ENCODE measurements at regions not wholly inside any gene's neighbourhood (a gene's known extent, or its start where the extent isn't known, plus 50 kb on each side); places are given as distances from the start of the nearest gene placed in this dataset.

GRCh38 chr2:35355056-35355455 lies 1000.5 kb upstream of the CRIM1 start:
- DNase-seq, result no peak
- intact Hi-C loops (cut with micrococcal nuclease), result no loop called here
- Mint-ChIP-seq H3K4me1 (ENCODE audit: low read depth) (no peaks in the 10 kb centered on the region), H3K27me3 (ENCODE audit: low read depth) (no peaks in the 10 kb centered on the region), H3K9me3 (no peaks in the 10 kb centered on the region), H3K36me3 (ENCODE audit: low read depth) (no peaks in the 10 kb centered on the region), H3K4me3 (no peak overlapping the region), H3K27ac (no peak overlapping the region)
- CTCF ChIA-PET, result no interaction called here

DNA sequence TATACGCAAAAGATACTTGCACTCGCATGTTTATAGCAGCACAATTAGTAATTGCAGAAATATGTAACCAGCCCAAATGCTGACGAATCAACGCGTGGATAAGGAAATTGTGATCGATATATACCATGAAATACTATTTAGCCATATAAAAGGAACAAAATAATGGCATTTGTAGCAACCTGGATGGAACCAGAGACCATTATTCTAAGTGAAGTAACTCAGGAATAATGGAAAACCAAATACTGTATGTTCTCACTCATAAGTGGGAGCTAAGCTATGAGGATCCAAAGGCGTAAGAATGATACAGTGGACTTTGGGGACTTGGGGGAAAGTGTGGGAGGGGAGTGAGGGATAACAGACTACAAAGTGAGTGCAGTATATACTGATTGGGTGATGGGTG lies 1008.0 kb upstream of the CRIM1 start:
- Mint-ChIP-seq H3K27me3 (ENCODE audit: low read depth) (no peaks in the 10 kb centered on the region), H3K27ac (no peak overlapping the region)

DNA sequence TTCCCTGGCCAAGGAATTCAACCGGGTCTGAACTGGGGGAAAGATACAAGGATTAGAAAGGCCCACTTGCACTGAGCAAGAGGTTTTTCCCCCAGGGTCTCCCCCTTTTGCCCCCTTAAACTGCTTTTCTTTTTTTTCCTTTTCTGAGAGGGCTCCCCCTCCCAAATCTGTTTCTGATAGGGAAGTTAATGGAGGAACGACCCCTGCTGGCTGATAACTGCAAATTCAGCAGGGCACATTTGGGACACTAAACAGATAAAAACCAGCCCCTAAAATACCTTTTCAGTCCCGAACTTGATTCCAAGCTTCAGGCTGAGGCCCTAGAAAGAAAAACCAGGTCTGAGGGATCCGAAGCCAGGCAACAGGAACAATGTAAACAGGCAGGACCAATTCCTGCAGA lies 1012.4 kb upstream of the CRIM1 start:
- no peak for DNase-seq
- CTCF ChIA-PET, result no interaction called here
- Mint-ChIP-seq H3K36me3 (ENCODE audit: low read depth) (no peaks in the 10 kb centered on the region), H3K4me3 (no peak overlapping the region), H3K27me3 (ENCODE audit: low read depth) (no peaks in the 10 kb centered on the region), H3K9me3 (peaks cover 4% of the 10 kb centered on the region), H3K27ac (no peak overlapping the region), H3K4me1 (ENCODE audit: low read depth) (no peaks in the 10 kb centered on the region)
- intact Hi-C loops (cut with micrococcal nuclease), result loop anchor here (2.0 kb wide), 1 partner anchor 1246 kb away; no protein-coding TSS in a partner anchor

More for the DNA sequence above, 1008.0 kb upstream of the CRIM1 start:
- H3K9me3 Mint-ChIP-seq, result peaks cover under 1% of the 10 kb centered on the region
- H3K4me3 Mint-ChIP-seq, result no peak overlapping the region
- no peaks in the 10 kb centered on the region for H3K4me1 Mint-ChIP-seq (ENCODE audit: low read depth)
- intact Hi-C loops (cut with micrococcal nuclease), result no loop called here
- H3K36me3 Mint-ChIP-seq (ENCODE audit: low read depth), result no peaks in the 10 kb centered on the region
- DNase-seq, result no peak
- CTCF ChIA-PET, result no interaction called here

DNA sequence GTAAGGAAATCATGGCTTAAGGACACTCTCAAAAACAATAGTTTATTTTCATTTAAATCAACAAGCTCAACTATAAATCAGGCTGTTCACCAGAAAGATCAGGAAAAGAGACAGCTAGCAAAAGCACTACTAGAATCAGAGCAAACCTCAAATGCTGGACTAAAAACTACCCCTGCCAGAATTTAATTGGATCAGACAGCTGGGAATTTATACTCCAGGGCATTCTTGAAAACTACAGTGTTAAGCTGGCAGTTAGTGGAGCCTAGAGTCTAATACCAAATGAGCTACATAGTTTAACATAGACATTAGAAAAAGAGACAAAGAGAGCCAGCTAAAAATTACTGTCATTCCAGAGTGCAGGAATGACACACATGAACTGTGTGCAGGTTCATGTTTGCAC lies 1016.4 kb upstream of the CRIM1 start:
- Mint-ChIP-seq H3K27ac (no peak overlapping the region), H3K4me1 (ENCODE audit: low read depth) (no peaks in the 10 kb centered on the region), H3K27me3 (ENCODE audit: low read depth) (no peaks in the 10 kb centered on the region), H3K9me3 (peaks cover 4% of the 10 kb centered on the region), H3K4me3 (no peak overlapping the region), H3K36me3 (ENCODE audit: low read depth) (no peaks in the 10 kb centered on the region)
- intact Hi-C loops (cut with micrococcal nuclease), result no loop called here
- DNase-seq, result no peak
- CTCF ChIA-PET, result no interaction called here

DNA sequence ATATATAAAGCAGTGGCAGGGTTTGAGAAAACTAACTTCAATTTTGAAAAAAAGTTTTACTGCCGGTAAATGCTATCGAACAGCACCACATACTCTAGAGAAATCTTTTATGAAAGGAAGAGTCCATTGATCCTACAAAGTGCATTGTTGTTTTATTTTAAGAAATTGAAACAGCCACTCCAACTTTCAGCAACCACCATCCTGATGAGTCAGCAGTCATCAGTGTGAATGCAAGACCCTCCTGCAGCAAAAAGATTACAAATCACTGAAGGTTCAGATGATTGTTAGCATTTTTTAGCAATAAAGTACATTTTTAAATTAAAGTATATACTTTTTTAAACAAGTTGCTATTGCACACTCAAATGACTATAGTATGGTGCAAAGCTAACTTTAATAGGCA lies 1017.7 kb upstream of the CRIM1 start:
- no peak overlapping the region for H3K27ac Mint-ChIP-seq
- H3K4me3 Mint-ChIP-seq, result no peak overlapping the region
- CTCF ChIA-PET, result no interaction called here
- peaks cover 4% of the 10 kb centered on the region for H3K9me3 Mint-ChIP-seq
- DNase-seq, result no peak
- H3K4me1 Mint-ChIP-seq (ENCODE audit: low read depth), result no peaks in the 10 kb centered on the region
- H3K36me3 Mint-ChIP-seq (ENCODE audit: low read depth), result no peaks in the 10 kb centered on the region
- H3K27me3 Mint-ChIP-seq (ENCODE audit: low read depth), result no peaks in the 10 kb centered on the region
- intact Hi-C loops (cut with micrococcal nuclease), result no loop called here

GRCh38 chr2:35314049-35314448 lies 1041.5 kb upstream of the CRIM1 start:
- H3K4me3 Mint-ChIP-seq, result no peak overlapping the region
- no peak overlapping the region for H3K27ac Mint-ChIP-seq
- no peak for DNase-seq
- no peaks in the 10 kb centered on the region for H3K9me3 Mint-ChIP-seq
- no peaks in the 10 kb centered on the region for H3K36me3 Mint-ChIP-seq (ENCODE audit: low read depth)
- H3K4me1 Mint-ChIP-seq (ENCODE audit: low read depth), result no peaks in the 10 kb centered on the region
- no peaks in the 10 kb centered on the region for H3K27me3 Mint-ChIP-seq (ENCODE audit: low read depth)
- intact Hi-C loops (cut with micrococcal nuclease), result no loop called here
- CTCF ChIA-PET, result no interaction called here

DNA sequence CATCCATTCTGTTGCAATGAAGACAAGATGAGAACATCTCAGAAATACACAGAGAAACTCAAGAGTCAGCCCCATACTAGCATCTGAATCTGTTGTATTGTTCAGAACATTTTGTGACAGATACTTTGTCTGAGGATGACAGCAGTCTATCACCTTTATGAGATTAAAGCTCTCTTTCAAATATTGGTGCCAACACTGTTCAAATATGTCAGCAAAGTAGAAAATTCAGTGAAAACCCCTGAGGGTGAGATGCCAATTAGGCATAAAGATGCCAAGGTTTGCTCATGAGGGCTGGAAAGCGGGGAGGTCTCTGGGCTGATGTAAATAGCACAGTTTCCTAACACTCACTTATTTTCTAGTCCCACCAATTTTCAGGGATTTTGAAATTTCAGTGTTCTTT lies 1054.2 kb upstream of the CRIM1 start:
- Mint-ChIP-seq H3K4me3 (no peak overlapping the region), H3K27me3 (ENCODE audit: low read depth) (no peaks in the 10 kb centered on the region), H3K4me1 (ENCODE audit: low read depth) (no peaks in the 10 kb centered on the region), H3K36me3 (ENCODE audit: low read depth) (no peaks in the 10 kb centered on the region), H3K9me3 (peaks cover 4% of the 10 kb centered on the region), H3K27ac (no peak overlapping the region)
- intact Hi-C loops (cut with micrococcal nuclease), result no loop called here
- CTCF ChIA-PET, result no interaction called here
- DNase-seq, result no peak

DNA sequence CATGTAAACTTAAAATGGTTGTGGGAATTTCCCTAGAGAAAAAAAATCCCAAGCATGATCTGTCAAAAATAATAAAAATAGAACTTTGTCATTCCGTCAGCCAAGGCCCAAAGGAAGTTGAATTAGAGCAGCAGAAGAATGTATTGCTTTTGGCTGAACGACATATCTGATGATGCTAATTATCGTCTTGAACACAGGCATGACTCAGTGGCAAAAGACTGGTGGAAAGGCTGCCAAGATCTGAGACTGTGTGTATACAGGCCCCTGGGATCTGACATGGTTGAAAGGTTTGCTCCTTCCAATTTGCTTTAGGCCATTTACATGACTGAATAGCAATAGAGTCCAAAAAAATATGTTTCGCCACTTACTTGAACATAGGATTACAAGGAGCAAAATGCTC lies 1057.1 kb upstream of the CRIM1 start:
- intact Hi-C loops (cut with micrococcal nuclease), result no loop called here
- Mint-ChIP-seq H3K36me3 (ENCODE audit: low read depth) (no peaks in the 10 kb centered on the region), H3K27me3 (ENCODE audit: low read depth) (no peaks in the 10 kb centered on the region), H3K4me1 (ENCODE audit: low read depth) (no peaks in the 10 kb centered on the region), H3K9me3 (peaks cover 4% of the 10 kb centered on the region), H3K27ac (no peak overlapping the region), H3K4me3 (no peak overlapping the region)
- DNase-seq, result no peak
- CTCF ChIA-PET, result no interaction called here

GRCh38 chr2:35297403-35297802 lies 1058.2 kb upstream of the CRIM1 start:
- H3K27ac Mint-ChIP-seq, result no peak overlapping the region
- no peaks in the 10 kb centered on the region for H3K36me3 Mint-ChIP-seq (ENCODE audit: low read depth)
- CTCF ChIA-PET, result no interaction called here

GRCh38 chr2:35294636-35295263 lies 1060.8 kb upstream of the CRIM1 start:
- intact Hi-C loops (cut with micrococcal nuclease), result no loop called here
- H3K4me3 Mint-ChIP-seq, result no peak overlapping the region

More at GRCh38 chr2:35297403-35297802, 1058.2 kb upstream of the CRIM1 start:
- peaks cover 4% of the 10 kb centered on the region for H3K9me3 Mint-ChIP-seq
- no peaks in the 10 kb centered on the region for H3K4me1 Mint-ChIP-seq (ENCODE audit: low read depth)
- no peaks in the 10 kb centered on the region for H3K27me3 Mint-ChIP-seq (ENCODE audit: low read depth)
- intact Hi-C loops (cut with micrococcal nuclease), result no loop called here
- no peak overlapping the region for H3K4me3 Mint-ChIP-seq
- no peak for DNase-seq

DNA sequence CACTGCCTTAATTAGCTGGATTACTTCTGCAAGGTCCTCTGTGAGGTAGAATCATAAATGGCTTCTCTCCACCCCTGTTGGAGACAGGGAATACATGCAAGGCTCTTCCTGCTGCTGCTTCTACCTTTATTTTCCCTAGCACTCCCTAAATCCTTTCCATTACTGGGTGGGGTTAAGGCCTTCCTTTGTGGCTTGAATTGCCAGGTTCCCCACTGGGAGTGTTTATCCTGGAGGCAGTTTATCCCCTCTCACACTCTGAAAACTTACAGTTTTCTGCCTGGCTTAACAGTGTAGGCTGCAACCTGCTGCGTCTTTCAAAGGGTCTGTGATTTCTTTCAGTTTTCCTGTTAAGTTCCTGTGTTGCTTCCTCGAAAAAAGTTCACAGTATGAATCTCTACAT lies 1062.3 kb upstream of the CRIM1 start:
- no peak overlapping the region for H3K27ac Mint-ChIP-seq
- H3K4me3 Mint-ChIP-seq, result no peak overlapping the region
- CTCF ChIA-PET, result no interaction called here
- DNase-seq, result no peak
- H3K9me3 Mint-ChIP-seq, result peaks cover 2% of the 10 kb centered on the region
- no peaks in the 10 kb centered on the region for H3K4me1 Mint-ChIP-seq (ENCODE audit: low read depth)
- no peaks in the 10 kb centered on the region for H3K36me3 Mint-ChIP-seq (ENCODE audit: low read depth)
- H3K27me3 Mint-ChIP-seq (ENCODE audit: low read depth), result no peaks in the 10 kb centered on the region
- intact Hi-C loops (cut with micrococcal nuclease), result no loop called here

More at GRCh38 chr2:35294636-35295263, 1060.8 kb upstream of the CRIM1 start:
- H3K9me3 Mint-ChIP-seq, result peaks cover 2% of the 10 kb centered on the region
- H3K36me3 Mint-ChIP-seq (ENCODE audit: low read depth), result no peaks in the 10 kb centered on the region
- H3K27me3 Mint-ChIP-seq (ENCODE audit: low read depth), result no peaks in the 10 kb centered on the region
- DNase-seq, result no peak
- no peaks in the 10 kb centered on the region for H3K4me1 Mint-ChIP-seq (ENCODE audit: low read depth)
- CTCF ChIA-PET, result no interaction called here
- H3K27ac Mint-ChIP-seq, result no peak overlapping the region

DNA sequence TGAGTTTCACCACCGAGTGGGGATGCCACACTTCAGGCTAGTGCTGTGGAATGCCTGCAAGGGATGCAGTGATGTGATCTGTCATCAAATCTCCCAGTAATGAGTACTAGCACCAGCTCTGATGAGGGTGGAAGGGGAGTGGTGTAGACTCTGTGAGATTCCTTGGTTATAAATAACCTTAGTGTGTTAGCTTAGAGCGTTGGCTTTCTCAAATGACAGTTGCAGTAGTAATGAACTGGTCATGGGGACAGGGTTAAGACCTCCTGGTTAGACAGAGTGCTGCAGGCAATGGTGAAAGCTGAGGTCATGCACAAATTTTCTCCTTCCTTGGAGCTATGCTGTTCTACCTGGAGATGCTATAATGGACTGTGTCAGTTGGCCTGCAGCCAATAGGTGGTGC lies 1063.4 kb upstream of the CRIM1 start:
- DNase-seq, result no peak
- Mint-ChIP-seq H3K9me3 (peaks cover 3% of the 10 kb centered on the region), H3K4me3 (no peak overlapping the region), H3K36me3 (ENCODE audit: low read depth) (no peaks in the 10 kb centered on the region), H3K27me3 (ENCODE audit: low read depth) (no peaks in the 10 kb centered on the region), H3K27ac (no peak overlapping the region), H3K4me1 (ENCODE audit: low read depth) (no peaks in the 10 kb centered on the region)
- CTCF ChIA-PET, result interaction anchor here (0.6 kb wide), 1 partner anchor 181 kb away, joined by 3 read pairs; no protein-coding TSS in a partner anchor
- intact Hi-C loops (cut with micrococcal nuclease), result no loop called here

DNA sequence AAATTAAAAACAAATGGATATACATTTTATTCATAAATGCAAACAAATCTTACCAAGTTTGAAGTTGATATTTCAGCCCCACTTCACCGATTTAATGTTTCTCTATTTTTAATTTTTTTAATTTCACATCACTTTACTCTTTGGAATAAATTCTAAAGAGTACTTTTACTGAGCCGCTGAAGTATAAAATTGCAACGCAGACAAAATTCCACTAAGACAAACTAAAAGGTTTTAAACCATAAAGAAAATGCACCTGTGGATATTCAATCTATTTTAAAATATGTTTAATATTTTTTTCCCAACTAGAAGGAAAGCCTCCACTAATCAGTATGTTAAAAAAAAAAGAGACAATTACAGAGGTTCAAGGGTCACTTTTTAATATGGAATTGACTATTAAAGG lies 1073.9 kb upstream of the CRIM1 start:
- intact Hi-C loops (cut with micrococcal nuclease), result no loop called here
- no peaks in the 10 kb centered on the region for H3K27me3 Mint-ChIP-seq (ENCODE audit: low read depth)
- H3K36me3 Mint-ChIP-seq (ENCODE audit: low read depth), result no peaks in the 10 kb centered on the region
- CTCF ChIA-PET, result no interaction called here
- no peak for DNase-seq
- H3K27ac Mint-ChIP-seq, result no peak overlapping the region
- H3K9me3 Mint-ChIP-seq, result peaks cover 2% of the 10 kb centered on the region
- no peaks in the 10 kb centered on the region for H3K4me1 Mint-ChIP-seq (ENCODE audit: low read depth)
- no peak overlapping the region for H3K4me3 Mint-ChIP-seq

All from activated naive CD4-positive, alpha-beta T cell treated with anti-CD3 and anti-CD28 coated beads for 36 hours (primary cell).